Calu3 (cell line): ENCODE measurements at regions not wholly inside any gene's neighbourhood (a gene's known extent, or its start where the extent isn't known, plus 50 kb on each side); places are given as distances from the start of the nearest gene placed in this dataset.

Experiments used
- BruUV-seq: library from RNA; stranded (reverse); fragments of 400-500 nt; replicated peaks from 2 replicates; lab custom pipeline; 2021; lab: Mats Ljungman, UMichigan
- CTCF ChIA-PET: fragments of 300-600 bp; sonication (Branson Sonifier 250); formaldehyde crosslinking; loops from one replicate; lab custom pipeline; 2022; ENCODE audit warnings: antibody characterized with exemption; lab: Charles Lee
- DNase-seq: peaks from one replicate; pipeline ENCODE4 v3.0.0; 2022
- H3K27ac Mint-ChIP-seq: one replicate; pipeline ENCODE4 v1.8.0; 2022; ENCODE audit warnings: mixed read lengths; ENCODE audit not compliant: unreplicated experiment
- H3K27me3 Mint-ChIP-seq: one replicate; pipeline ENCODE4 v1.8.0; 2022; ENCODE audit warnings: mixed read lengths; ENCODE audit not compliant: unreplicated experiment
- H3K36me3 Mint-ChIP-seq: one replicate; pipeline ENCODE4 v1.8.0; 2022; ENCODE audit warnings: mild to moderate bottlenecking, moderate library complexity, mixed read lengths; ENCODE audit not compliant: insufficient read depth, unreplicated experiment
- H3K4me1 Mint-ChIP-seq: one replicate; pipeline ENCODE4 v1.8.0; 2022; ENCODE audit warnings: mild to moderate bottlenecking, low read depth, mixed read lengths; ENCODE audit not compliant: unreplicated experiment
- H3K4me3 Mint-ChIP-seq: one replicate; pipeline ENCODE4 v1.8.0; 2022; ENCODE audit warnings: mild to moderate bottlenecking, low read depth, moderate library complexity, mixed read lengths; ENCODE audit not compliant: unreplicated experiment
- H3K9me3 Mint-ChIP-seq: one replicate; pipeline ENCODE4 v1.8.0; 2022; ENCODE audit warnings: low read depth, mixed read lengths; ENCODE audit not compliant: unreplicated experiment
- CTCF ChIP-seq: fragments of 200-600 bp; IDR thresholded peaks from one replicate; pipeline ENCODE4 v1.8.0; 2022; ENCODE audit warnings: antibody characterized with exemption; ENCODE audit not compliant: unreplicated experiment
- intact Hi-C: fragments of 100-400 bp; cut with micrococcal nuclease; formaldehyde crosslinking; loops from one replicate; pipeline ENCODE4 v1.10.0; 2022; ENCODE audit not compliant: unreplicated experiment

- Mint-ChIP-seq H3K36me3 (no peaks in the 10 kb centered on the region), H3K4me1 (peaks cover 17% of the 10 kb centered on the region), H3K27ac (no peak overlapping the region), H3K27me3 (no peaks in the 10 kb centered on the region), H3K4me3 (no peak overlapping the region), H3K9me3 (no peaks in the 10 kb centered on the region)
- no TSS peak for BruUV-seq
- intact Hi-C loops, result no loop called here
- DNase-seq, result no peak
- CTCF ChIA-PET, result no interaction called here
- no peak for TF ChIP-seq CTCF
Observed at GRCh38 chr5:17147170-17147569, 70.3 kb upstream of the BASP1 start.

GRCh38 chr5:17147617-17148016 lies 69.8 kb upstream of the BASP1 start:
- peaks cover 17% of the 10 kb centered on the region for H3K4me1 Mint-ChIP-seq
- BruUV-seq, result no TSS peak
- CTCF ChIA-PET, result no interaction called here
- no peak overlapping the region for H3K4me3 Mint-ChIP-seq
- intact Hi-C loops, result no loop called here
- no peak for DNase-seq
- H3K27ac Mint-ChIP-seq, result no peak overlapping the region
- no peaks in the 10 kb centered on the region for H3K36me3 Mint-ChIP-seq
- TF ChIP-seq CTCF, result no peak
- no peaks in the 10 kb centered on the region for H3K9me3 Mint-ChIP-seq
- H3K27me3 Mint-ChIP-seq, result no peaks in the 10 kb centered on the region

- CTCF ChIA-PET, result no interaction called here
- Mint-ChIP-seq H3K36me3 (no peaks in the 10 kb centered on the region), H3K27me3 (no peaks in the 10 kb centered on the region), H3K4me1 (peaks cover 17% of the 10 kb centered on the region), H3K4me3 (no peak overlapping the region), H3K9me3 (no peaks in the 10 kb centered on the region), H3K27ac (no peak overlapping the region)
- BruUV-seq, result no TSS peak
- no peak for TF ChIP-seq CTCF
- intact Hi-C loops, result no loop called here
- no peak for DNase-seq
Observed at GRCh38 chr5:17148481-17148880, 69.0 kb upstream of the BASP1 start.

GRCh38 chr5:17149786-17150185 lies 67.6 kb upstream of the BASP1 start:
- no peak for DNase-seq
- Mint-ChIP-seq H3K4me3 (no peak overlapping the region), H3K9me3 (peaks cover 3% of the 10 kb centered on the region), H3K4me1 (peaks cover 23% of the 10 kb centered on the region), H3K27ac (no peak overlapping the region), H3K36me3 (no peaks in the 10 kb centered on the region), H3K27me3 (no peaks in the 10 kb centered on the region)
- CTCF ChIA-PET, result no interaction called here
- TF ChIP-seq CTCF, result no peak
- intact Hi-C loops, result no loop called here
- no TSS peak for BruUV-seq
